ENCODE measurements at regions not wholly inside any gene's neighbourhood (a gene's known extent, or its start where the extent isn't known, plus 50 kb on each side); places are given as distances from the start of the nearest gene placed in this dataset.

GRCh38 chr2:150606380-150607060, 119.1 kb upstream of the RND3 start:
- DNase-seq = no peak

GRCh38 chr2:150605664-150606063, 118.2 kb upstream of the RND3 start:
- no peak for DNase-seq

GRCh38 chr2:150601280-150602038, 114.0 kb upstream of the RND3 start:
- no peak for DNase-seq

- no peak for DNase-seq
These were observed 112.4 kb upstream of the RND3 start for GRCh38 chr2:150599889-150600288.

GRCh38 chr2:150598383-150598782, 110.9 kb upstream of the RND3 start:
- DNase-seq = no peak

GRCh38 chr2:150595803-150596470, 108.5 kb upstream of the RND3 start:
- no peak for DNase-seq

GRCh38 chr2:150594299-150594698, 106.8 kb upstream of the RND3 start:
- no peak for DNase-seq

GRCh38 chr2:150591496-150592285, 104.2 kb upstream of the RND3 start:
- DNase-seq = no peak

GRCh38 chr2:150589681-150590080, 102.2 kb upstream of the RND3 start:
- DNase-seq = no peak

GRCh38 chr2:150588506-150588870, 101.0 kb upstream of the RND3 start:
- no peak for DNase-seq

GRCh38 chr2:150587547-150588505, 100.4 kb upstream of the RND3 start:
- no peak for DNase-seq

- no peak for DNase-seq
These were observed 99.4 kb upstream of the RND3 start for GRCh38 chr2:150586858-150587257.

- no peak for DNase-seq
These were observed 97.9 kb upstream of the RND3 start for GRCh38 chr2:150585221-150585971.

GRCh38 chr2:150584081-150584480, 96.6 kb upstream of the RND3 start:
- no peak for DNase-seq

GRCh38 chr2:150581717-150582472, 94.4 kb upstream of the RND3 start:
- no peak for DNase-seq

GRCh38 chr2:150578481-150578880, 91.0 kb upstream of the RND3 start:
- no peak for DNase-seq

- no peak for DNase-seq
These were observed 88.4 kb upstream of the RND3 start for GRCh38 chr2:150575861-150576260.

- no peak for DNase-seq
These were observed 85.5 kb upstream of the RND3 start for GRCh38 chr2:150572961-150573395.

- no peak for DNase-seq
These were observed 84.8 kb upstream of the RND3 start for GRCh38 chr2:150572194-150572766.

GRCh38 chr2:150571121-150571520, 83.7 kb upstream of the RND3 start:
- DNase-seq = no peak
